ENCODE measurements at regions not wholly inside any gene's neighbourhood (a gene's known extent, or its start where the extent isn't known, plus 50 kb on each side); places are given as distances from the start of the nearest gene placed in this dataset.

DNA sequence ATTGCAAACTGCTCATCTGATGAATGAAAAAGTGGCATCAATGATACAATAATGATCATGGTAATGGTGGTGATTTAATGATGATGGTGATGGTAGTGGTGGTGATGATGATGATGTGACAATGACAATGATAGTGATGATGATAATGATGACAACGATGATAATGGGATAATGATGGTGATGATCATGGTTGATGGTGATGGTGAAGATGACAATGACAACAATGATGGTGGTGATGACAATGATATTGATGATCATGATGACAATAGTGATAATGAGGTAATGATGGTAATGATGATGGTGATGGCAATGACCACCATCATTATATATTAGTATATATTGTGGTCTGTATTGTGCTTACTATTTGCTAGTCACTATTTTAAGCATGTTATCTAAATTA, 474.3 kb downstream of the TBC1D22A start:
- Mint-ChIP-seq H3K27ac (no peak overlapping the region), H3K4me3 (no peak overlapping the region), H3K27me3 (ENCODE audit: insufficient read depth, low read depth, poor library complexity) (peaks cover 4% of the 10 kb centered on the region), H3K4me1 (no peaks in the 10 kb centered on the region), H3K36me3 (ENCODE audit: low read depth) (peaks cover 34% of the 10 kb centered on the region), H3K9me3 (no peaks in the 10 kb centered on the region; the same call in 1 of the 3 replicates)
- TF ChIP-seq ZNF462 (CRISPR knock-in tag; IDR thresholded peaks at IDR 0.05), result no peak
- no peak for TF ChIP-seq EZH2phosphoT487 (IDR thresholded peaks at IDR 0.05; ENCODE audit: unreplicated experiment)
- no peak for TF ChIP-seq JUNB (IDR thresholded peaks at IDR 0.05; ENCODE audit: unreplicated experiment)
- TF ChIP-seq POLR2AphosphoS5 (IDR thresholded peaks at IDR 0.05; ENCODE audit: low read depth), result no peak
- TF ChIP-seq EZH2 (IDR thresholded peaks at IDR 0.05; ENCODE audit: low read depth, unreplicated experiment), result no peak
- TF ChIP-seq CREB1 (CRISPR knock-in tag; IDR thresholded peaks at IDR 0.05; ENCODE audit: low read depth), result no peak
- TF ChIP-seq, protein P1, sequence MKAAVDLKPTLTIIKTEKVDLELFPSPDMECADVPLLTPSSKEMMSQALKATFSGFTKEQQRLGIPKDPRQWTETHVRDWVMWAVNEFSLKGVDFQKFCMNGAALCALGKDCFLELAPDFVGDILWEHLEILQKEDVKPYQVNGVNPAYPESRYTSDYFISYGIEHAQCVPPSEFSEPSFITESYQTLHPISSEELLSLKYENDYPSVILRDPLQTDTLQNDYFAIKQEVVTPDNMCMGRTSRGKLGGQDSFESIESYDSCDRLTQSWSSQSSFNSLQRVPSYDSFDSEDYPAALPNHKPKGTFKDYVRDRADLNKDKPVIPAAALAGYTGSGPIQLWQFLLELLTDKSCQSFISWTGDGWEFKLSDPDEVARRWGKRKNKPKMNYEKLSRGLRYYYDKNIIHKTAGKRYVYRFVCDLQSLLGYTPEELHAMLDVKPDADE (IDR thresholded peaks at IDR 0.05), result no peak
- no peak for TF ChIP-seq ZNF331 (CRISPR knock-in tag; IDR thresholded peaks at IDR 0.05; ENCODE audit: low read depth)
- TF ChIP-seq, protein P2, sequence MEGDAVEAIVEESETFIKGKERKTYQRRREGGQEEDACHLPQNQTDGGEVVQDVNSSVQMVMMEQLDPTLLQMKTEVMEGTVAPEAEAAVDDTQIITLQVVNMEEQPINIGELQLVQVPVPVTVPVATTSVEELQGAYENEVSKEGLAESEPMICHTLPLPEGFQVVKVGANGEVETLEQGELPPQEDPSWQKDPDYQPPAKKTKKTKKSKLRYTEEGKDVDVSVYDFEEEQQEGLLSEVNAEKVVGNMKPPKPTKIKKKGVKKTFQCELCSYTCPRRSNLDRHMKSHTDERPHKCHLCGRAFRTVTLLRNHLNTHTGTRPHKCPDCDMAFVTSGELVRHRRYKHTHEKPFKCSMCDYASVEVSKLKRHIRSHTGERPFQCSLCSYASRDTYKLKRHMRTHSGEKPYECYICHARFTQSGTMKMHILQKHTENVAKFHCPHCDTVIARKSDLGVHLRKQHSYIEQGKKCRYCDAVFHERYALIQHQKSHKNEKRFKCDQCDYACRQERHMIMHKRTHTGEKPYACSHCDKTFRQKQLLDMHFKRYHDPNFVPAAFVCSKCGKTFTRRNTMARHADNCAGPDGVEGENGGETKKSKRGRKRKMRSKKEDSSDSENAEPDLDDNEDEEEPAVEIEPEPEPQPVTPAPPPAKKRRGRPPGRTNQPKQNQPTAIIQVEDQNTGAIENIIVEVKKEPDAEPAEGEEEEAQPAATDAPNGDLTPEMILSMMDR (conservative IDR thresholded peaks at IDR 0.05; ENCODE audit: low read depth in 2 of 2), result no peak
- TF ChIP-seq NANOG (IDR thresholded peaks at IDR 0.05; ENCODE audit: borderline replicate concordance), result no peak
- TF ChIP-seq ZNF114 (CRISPR knock-in tag; IDR thresholded peaks at IDR 0.05), result no peak
- no peaks in the 10 kb centered on the region; the same call in 1 of the 2 replicates for H3K36me3 ChIP-seq (ENCODE audit: insufficient read depth)
- no peak overlapping the region for H3K4me2 ChIP-seq
- no peaks in the 10 kb centered on the region for H4K20me1 ChIP-seq (replicated peaks; ENCODE audit: insufficient read depth)
- no peaks in the 10 kb centered on the region for H3K9me2 ChIP-seq (ENCODE audit: insufficient read depth)
- H3K79me2 ChIP-seq (replicated peaks; ENCODE audit: insufficient read depth), result no peaks in the 10 kb centered on the region
- H3K4me1 ChIP-seq (ENCODE audit: insufficient read depth), result no peaks in the 10 kb centered on the region
- ATAC-seq, result no peak
- DNase-seq (ENCODE audit: low spot score), result no peak
- no peak overlapping the region for H3K27ac ChIP-seq (ENCODE audit: low read depth)
- H2AFZ ChIP-seq, result no peak overlapping the region
- no peak overlapping the region for H3K4me3 ChIP-seq
- no peaks in the 10 kb centered on the region for H3F3A ChIP-seq (replicated peaks; ENCODE audit: low read depth)
- no peaks in the 10 kb centered on the region for H3K27me3 ChIP-seq (ENCODE audit: insufficient read depth)

Data from GM23338 (cell line).